Activated naive CD4-positive, alpha-beta T cell treated with anti-CD3 and anti-CD28 coated beads, Interleukin-2, amount 50 U/mL, for 16 hours (primary cell): ENCODE measurements at regions not wholly inside any gene's neighbourhood (a gene's known extent, or its start where the extent isn't known, plus 50 kb on each side); places are given as distances from the start of the nearest gene placed in this dataset.
"Not testable (repeated sequence)": the region's sequence is repeated elsewhere in the genome, so short reads cannot be mapped to it uniquely, and the experiment has no call there.

ENCODE experiments used
- DNase-seq: peaks from one replicate; pipeline ENCODE4 v3.0.0-alpha.2; 2020

- DNase-seq: no peak
Observed at GRCh38 chr13:65470781-65471180, 1759.4 kb downstream of the PCDH9 start.

GRCh38 chr13:65468628-65469027 lies 1761.5 kb downstream of the PCDH9 start:
- DNase-seq: no peak

GRCh38 chr13:65461590-65461989 lies 1768.5 kb downstream of the PCDH9 start:
- DNase-seq: no peak

- no peak for DNase-seq
Observed at GRCh38 chr13:65460136-65460535, 1770.0 kb downstream of the PCDH9 start.

- DNase-seq: no peak
Observed at GRCh38 chr13:65456150-65456912, 1773.8 kb downstream of the PCDH9 start.

- DNase-seq: no peak
Observed at GRCh38 chr13:65454403-65454802, 1775.7 kb downstream of the PCDH9 start.

- no peak for DNase-seq
Observed at GRCh38 chr13:65453982-65454381, 1776.2 kb downstream of the PCDH9 start.

GRCh38 chr13:65445340-65445739 lies 1784.8 kb downstream of the PCDH9 start:
- no peak for DNase-seq

GRCh38 chr13:65435590-65435989 lies 1794.5 kb downstream of the PCDH9 start:
- no peak for DNase-seq

- no peak for DNase-seq
Observed at GRCh38 chr13:65417953-65418352, 1812.2 kb downstream of the PCDH9 start.

GRCh38 chr13:65416784-65417183 lies 1813.4 kb downstream of the PCDH9 start:
- DNase-seq: no peak

GRCh38 chr13:65414187-65414586 lies 1815.9 kb downstream of the PCDH9 start:
- DNase-seq: no peak

GRCh38 chr13:65411521-65411920 lies 1818.6 kb downstream of the PCDH9 start:
- no peak for DNase-seq

GRCh38 chr13:65410791-65411190 lies 1819.3 kb downstream of the PCDH9 start:
- no peak for DNase-seq

GRCh38 chr13:65401315-65401714 lies 1828.8 kb downstream of the PCDH9 start:
- DNase-seq: no peak

GRCh38 chr13:65400702-65401101 lies 1829.4 kb downstream of the PCDH9 start:
- DNase-seq: no peak

GRCh38 chr13:65387743-65388347 lies 1842.3 kb downstream of the PCDH9 start:
- DNase-seq: no peak

GRCh38 chr13:65378943-65379519 lies 1851.1 kb downstream of the PCDH9 start:
- DNase-seq: no peak

GRCh38 chr13:65378484-65378883 lies 1851.7 kb downstream of the PCDH9 start:
- DNase-seq: no peak

- no peak for DNase-seq
Observed at GRCh38 chr13:65368832-65369231, 1861.3 kb downstream of the PCDH9 start.

- DNase-seq: no peak
Observed at GRCh38 chr13:65353951-65354350, 1876.2 kb downstream of the PCDH9 start.

GRCh38 chr13:65353150-65353549 lies 1877.0 kb downstream of the PCDH9 start:
- not testable (repeated sequence) for DNase-seq

- no peak for DNase-seq
Observed at GRCh38 chr13:65347420-65348030, 1882.6 kb downstream of the PCDH9 start.
